ENCODE measurements at regions not wholly inside any gene's neighbourhood (a gene's known extent, or its start where the extent isn't known, plus 50 kb on each side); places are given as distances from the start of the nearest gene placed in this dataset.

GRCh38 chr10:86579883-86580520 is 58.4 kb upstream of the WAPL start:
- in situ Hi-C loops (cut with MboI; ENCODE audit: low sequenced_read_pairs), result loop anchor here (10.0 kb wide), 1 partner anchor 185 kb away; no protein-coding TSS in a partner anchor

GRCh38 chr10:86580521-86580891 is 58.9 kb upstream of the WAPL start:
- in situ Hi-C loops (cut with MboI; ENCODE audit: low sequenced_read_pairs), result loop anchor here (10.0 kb wide), 1 partner anchor 186 kb away; no protein-coding TSS in a partner anchor

GRCh38 chr10:86583983-86584382 is 62.4 kb upstream of the WAPL start:
- in situ Hi-C loops (cut with MboI; ENCODE audit: low sequenced_read_pairs), result loop anchor here (10.0 kb wide), 1 partner anchor 189 kb away; no protein-coding TSS in a partner anchor

GRCh38 chr10:86585037-86585929 is 63.7 kb upstream of the WAPL start:
- in situ Hi-C loops (cut with MboI; ENCODE audit: low sequenced_read_pairs), result loop anchor here (10.0 kb wide), 1 partner anchor 190 kb away; no protein-coding TSS in a partner anchor

GRCh38 chr10:86586516-86586915 is 64.9 kb upstream of the WAPL start:
- in situ Hi-C loops (cut with MboI; ENCODE audit: low sequenced_read_pairs), result loop anchor here (10.0 kb wide), 1 partner anchor 192 kb away; no protein-coding TSS in a partner anchor

- in situ Hi-C loops (cut with MboI; ENCODE audit: low sequenced_read_pairs), result loop anchor here (10.0 kb wide), 1 partner anchor 194 kb away; no protein-coding TSS in a partner anchor
Measured at GRCh38 chr10:86588781-86589180, 65.6 kb upstream of the OPN4 start.

- in situ Hi-C loops (cut with MboI; ENCODE audit: low sequenced_read_pairs), result no loop called here
Measured at GRCh38 chr10:86591436-86591835, 62.9 kb upstream of the OPN4 start.

GRCh38 chr10:86592413-86592812 is 61.9 kb upstream of the OPN4 start:
- in situ Hi-C loops (cut with MboI; ENCODE audit: low sequenced_read_pairs), result no loop called here

GRCh38 chr10:86594535-86594934 is 59.8 kb upstream of the OPN4 start:
- in situ Hi-C loops (cut with MboI; ENCODE audit: low sequenced_read_pairs), result no loop called here

GRCh38 chr10:86595496-86595895 is 58.9 kb upstream of the OPN4 start:
- in situ Hi-C loops (cut with MboI; ENCODE audit: low sequenced_read_pairs), result no loop called here

GRCh38 chr10:86596266-86596665 is 58.1 kb upstream of the OPN4 start:
- in situ Hi-C loops (cut with MboI; ENCODE audit: low sequenced_read_pairs), result no loop called here

- in situ Hi-C loops (cut with MboI; ENCODE audit: low sequenced_read_pairs), result no loop called here
Measured at GRCh38 chr10:86597306-86597705, 57.0 kb upstream of the OPN4 start.

- in situ Hi-C loops (cut with MboI; ENCODE audit: low sequenced_read_pairs), result no loop called here
Measured at GRCh38 chr10:86598151-86598550, 56.2 kb upstream of the OPN4 start.

GRCh38 chr10:86599041-86599440 is 55.3 kb upstream of the OPN4 start:
- in situ Hi-C loops (cut with MboI; ENCODE audit: low sequenced_read_pairs), result no loop called here

GRCh38 chr10:86599729-86600128 is 54.6 kb upstream of the OPN4 start:
- in situ Hi-C loops (cut with MboI; ENCODE audit: low sequenced_read_pairs), result no loop called here

- in situ Hi-C loops (cut with MboI; ENCODE audit: low sequenced_read_pairs), result no loop called here
Measured at GRCh38 chr10:86600296-86600695, 54.1 kb upstream of the OPN4 start.

GRCh38 chr10:86601956-86602602 is 52.3 kb upstream of the OPN4 start:
- in situ Hi-C loops (cut with MboI; ENCODE audit: low sequenced_read_pairs), result no loop called here

GRCh38 chr10:86603256-86603655 is 51.1 kb upstream of the OPN4 start:
- in situ Hi-C loops (cut with MboI; ENCODE audit: low sequenced_read_pairs), result no loop called here

All from HL-60/S4 (cell line).